ENCODE measurements at regions not wholly inside any gene's neighbourhood (a gene's known extent, or its start where the extent isn't known, plus 50 kb on each side); places are given as distances from the start of the nearest gene placed in this dataset.

GRCh38 chr3:75863130-75863529 is 77.8 kb upstream of the ZNF717 start:
- TF ChIP-seq, protein P1, sequence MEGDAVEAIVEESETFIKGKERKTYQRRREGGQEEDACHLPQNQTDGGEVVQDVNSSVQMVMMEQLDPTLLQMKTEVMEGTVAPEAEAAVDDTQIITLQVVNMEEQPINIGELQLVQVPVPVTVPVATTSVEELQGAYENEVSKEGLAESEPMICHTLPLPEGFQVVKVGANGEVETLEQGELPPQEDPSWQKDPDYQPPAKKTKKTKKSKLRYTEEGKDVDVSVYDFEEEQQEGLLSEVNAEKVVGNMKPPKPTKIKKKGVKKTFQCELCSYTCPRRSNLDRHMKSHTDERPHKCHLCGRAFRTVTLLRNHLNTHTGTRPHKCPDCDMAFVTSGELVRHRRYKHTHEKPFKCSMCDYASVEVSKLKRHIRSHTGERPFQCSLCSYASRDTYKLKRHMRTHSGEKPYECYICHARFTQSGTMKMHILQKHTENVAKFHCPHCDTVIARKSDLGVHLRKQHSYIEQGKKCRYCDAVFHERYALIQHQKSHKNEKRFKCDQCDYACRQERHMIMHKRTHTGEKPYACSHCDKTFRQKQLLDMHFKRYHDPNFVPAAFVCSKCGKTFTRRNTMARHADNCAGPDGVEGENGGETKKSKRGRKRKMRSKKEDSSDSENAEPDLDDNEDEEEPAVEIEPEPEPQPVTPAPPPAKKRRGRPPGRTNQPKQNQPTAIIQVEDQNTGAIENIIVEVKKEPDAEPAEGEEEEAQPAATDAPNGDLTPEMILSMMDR (IDR thresholded peaks at IDR 0.05): no peak
- no peak for TF ChIP-seq POLR2A (IDR thresholded peaks at IDR 0.05)
